ENCODE measurements at regions not wholly inside any gene's neighbourhood (a gene's known extent, or its start where the extent isn't known, plus 50 kb on each side); places are given as distances from the start of the nearest gene placed in this dataset.

DNA sequence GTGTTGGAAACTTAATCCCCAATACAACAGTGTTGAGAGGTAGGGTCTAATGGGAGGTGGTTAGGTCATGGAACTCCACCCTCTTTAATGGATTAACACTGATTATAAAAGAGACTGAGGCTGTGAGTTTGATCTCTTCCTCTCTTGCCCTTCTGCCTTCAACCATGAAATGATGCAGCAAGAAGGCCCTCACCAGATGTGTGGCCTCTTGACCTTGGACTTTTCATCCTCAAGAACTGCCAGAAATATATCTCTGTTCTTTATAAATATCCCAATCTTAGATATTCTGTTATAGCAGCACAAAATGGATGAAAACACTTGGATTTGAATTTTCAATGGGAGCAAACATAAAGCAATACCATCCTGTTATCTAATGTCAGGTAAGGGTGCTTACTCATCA is 67.6 kb downstream of the NMUR2 start:
- H3K9me3 Mint-ChIP-seq: peaks cover 7% of the 10 kb centered on the region
- TF ChIP-seq, protein P1, sequence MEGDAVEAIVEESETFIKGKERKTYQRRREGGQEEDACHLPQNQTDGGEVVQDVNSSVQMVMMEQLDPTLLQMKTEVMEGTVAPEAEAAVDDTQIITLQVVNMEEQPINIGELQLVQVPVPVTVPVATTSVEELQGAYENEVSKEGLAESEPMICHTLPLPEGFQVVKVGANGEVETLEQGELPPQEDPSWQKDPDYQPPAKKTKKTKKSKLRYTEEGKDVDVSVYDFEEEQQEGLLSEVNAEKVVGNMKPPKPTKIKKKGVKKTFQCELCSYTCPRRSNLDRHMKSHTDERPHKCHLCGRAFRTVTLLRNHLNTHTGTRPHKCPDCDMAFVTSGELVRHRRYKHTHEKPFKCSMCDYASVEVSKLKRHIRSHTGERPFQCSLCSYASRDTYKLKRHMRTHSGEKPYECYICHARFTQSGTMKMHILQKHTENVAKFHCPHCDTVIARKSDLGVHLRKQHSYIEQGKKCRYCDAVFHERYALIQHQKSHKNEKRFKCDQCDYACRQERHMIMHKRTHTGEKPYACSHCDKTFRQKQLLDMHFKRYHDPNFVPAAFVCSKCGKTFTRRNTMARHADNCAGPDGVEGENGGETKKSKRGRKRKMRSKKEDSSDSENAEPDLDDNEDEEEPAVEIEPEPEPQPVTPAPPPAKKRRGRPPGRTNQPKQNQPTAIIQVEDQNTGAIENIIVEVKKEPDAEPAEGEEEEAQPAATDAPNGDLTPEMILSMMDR (IDR thresholded peaks at IDR 0.05): no peak
- no peak overlapping the region for H3K4me3 Mint-ChIP-seq
- DNase-seq: no peak
- H3K36me3 Mint-ChIP-seq (ENCODE audit: low read depth): no peaks in the 10 kb centered on the region
- H3K27ac Mint-ChIP-seq: no peak overlapping the region
- H3K4me1 Mint-ChIP-seq: no peaks in the 10 kb centered on the region
- peaks cover 5% of the 10 kb centered on the region for H3K27me3 Mint-ChIP-seq (ENCODE audit: low read depth, poor library complexity)

DNA sequence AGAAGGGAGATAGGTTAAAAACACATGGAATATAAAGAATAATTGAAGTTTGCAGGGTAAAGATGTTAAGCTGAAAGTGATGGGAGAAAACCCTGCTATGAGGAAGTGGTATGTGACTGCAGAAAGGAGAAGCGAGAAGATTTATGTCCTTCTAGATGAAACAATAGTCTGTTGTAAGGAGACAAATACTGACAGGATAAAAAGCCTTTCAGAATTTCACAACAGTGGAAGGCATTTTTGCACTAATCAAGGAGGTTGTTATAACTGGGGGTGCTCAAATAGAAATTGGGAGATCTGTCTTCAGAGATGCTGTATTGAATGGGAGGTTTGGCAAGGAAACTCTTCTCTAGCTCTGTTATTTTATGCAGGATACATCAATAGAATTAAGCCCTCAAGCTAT is 69.6 kb downstream of the NMUR2 start:
- Mint-ChIP-seq H3K4me1 (no peaks in the 10 kb centered on the region), H3K4me3 (no peak overlapping the region), H3K27me3 (ENCODE audit: low read depth, poor library complexity) (peaks cover 5% of the 10 kb centered on the region), H3K36me3 (ENCODE audit: low read depth) (no peaks in the 10 kb centered on the region), H3K9me3 (peaks cover 7% of the 10 kb centered on the region), H3K27ac (no peak overlapping the region)
- TF ChIP-seq, protein P1 (IDR thresholded peaks at IDR 0.05): no peak
- DNase-seq: no peak

DNA sequence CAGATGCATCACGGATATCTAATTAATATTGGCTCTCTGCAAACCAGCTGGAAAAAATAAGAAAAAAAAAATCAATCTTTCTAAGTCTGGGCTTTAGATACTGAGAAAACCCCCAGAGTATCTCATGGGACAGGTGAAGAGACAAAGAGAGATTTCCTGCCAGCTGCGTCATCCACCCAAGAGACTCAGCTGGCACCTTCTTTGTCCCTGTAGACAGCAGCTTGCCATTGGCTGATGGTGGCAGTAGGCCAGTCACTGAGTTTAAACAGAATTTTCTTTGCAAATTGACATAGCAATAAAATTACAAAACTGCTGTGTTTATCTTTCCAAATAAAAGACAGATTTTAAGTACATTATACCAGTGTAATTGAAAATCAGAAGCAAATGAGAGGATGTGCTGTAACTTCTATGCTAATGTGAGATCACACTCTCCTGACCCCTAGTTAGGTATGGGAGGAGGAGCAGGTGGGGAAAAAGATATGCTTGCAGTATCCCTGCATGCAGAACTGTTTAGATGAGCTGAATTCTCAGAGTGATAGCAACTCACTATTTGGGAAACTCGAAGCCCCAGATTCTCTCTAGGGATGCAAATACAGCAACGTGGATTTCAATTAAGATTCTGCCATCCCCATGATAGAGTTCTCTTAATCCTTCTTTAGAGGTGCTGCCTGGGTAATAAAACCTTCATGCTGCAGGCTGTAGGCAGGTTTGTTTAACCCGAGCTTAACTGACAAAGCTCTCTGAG is 72.2 kb downstream of the NMUR2 start:
- no peaks in the 10 kb centered on the region for H3K36me3 Mint-ChIP-seq (ENCODE audit: low read depth)
- TF ChIP-seq, protein P1 (IDR thresholded peaks at IDR 0.05): no peak
- H3K9me3 Mint-ChIP-seq: no peaks in the 10 kb centered on the region
- H3K27me3 Mint-ChIP-seq (ENCODE audit: low read depth, poor library complexity): peaks cover 9% of the 10 kb centered on the region
- DNase-seq: no peak
- H3K27ac Mint-ChIP-seq: no peak overlapping the region
- no peak overlapping the region for H3K4me3 Mint-ChIP-seq
- no peaks in the 10 kb centered on the region for H3K4me1 Mint-ChIP-seq

DNA sequence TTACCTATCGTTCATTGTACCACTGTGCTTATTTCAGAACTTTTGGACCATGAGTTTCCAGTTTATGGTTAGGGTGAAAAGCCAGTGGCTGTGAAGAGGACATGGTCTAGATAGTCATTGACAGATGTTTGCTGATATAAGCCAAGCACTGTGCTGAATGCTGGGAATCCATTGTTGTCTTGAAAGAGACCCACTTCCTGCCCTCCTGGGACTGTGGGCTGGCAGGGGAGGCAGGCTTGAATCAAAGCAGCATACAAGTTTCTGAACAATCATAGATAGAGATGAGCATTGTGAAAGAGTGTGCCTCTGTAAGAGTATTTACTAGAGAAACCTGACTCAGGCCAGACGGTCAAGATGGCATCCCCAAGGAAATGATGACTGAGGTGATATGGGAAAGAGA is 73.4 kb downstream of the NMUR2 start:
- Mint-ChIP-seq H3K4me3 (no peak overlapping the region), H3K9me3 (peaks cover 4% of the 10 kb centered on the region), H3K27me3 (ENCODE audit: low read depth, poor library complexity) (peaks cover 4% of the 10 kb centered on the region), H3K27ac (no peak overlapping the region), H3K36me3 (ENCODE audit: low read depth) (no peaks in the 10 kb centered on the region), H3K4me1 (no peaks in the 10 kb centered on the region)
- DNase-seq: no peak
- TF ChIP-seq, protein P1 (IDR thresholded peaks at IDR 0.05): no peak

DNA sequence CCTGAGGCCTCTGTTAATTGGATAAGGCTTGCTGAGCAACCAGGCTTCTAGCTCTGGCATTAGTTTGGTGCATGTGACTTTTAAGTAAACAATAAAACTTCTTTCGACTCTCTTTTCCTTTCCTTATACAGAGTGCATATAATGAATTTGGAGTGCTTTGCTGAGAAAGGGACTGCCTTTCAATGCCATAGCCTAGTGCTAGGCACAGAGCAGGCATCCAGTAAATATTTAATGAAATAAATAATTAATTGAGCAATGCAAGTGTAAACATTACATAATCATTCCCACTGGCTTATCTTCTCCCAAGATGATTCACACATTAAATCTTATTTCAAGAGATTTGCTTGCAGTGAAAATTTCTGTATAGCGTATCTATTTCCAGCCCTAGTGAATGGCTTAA is 74.1 kb downstream of the NMUR2 start:
- Mint-ChIP-seq H3K27me3 (ENCODE audit: low read depth, poor library complexity) (peaks cover 4% of the 10 kb centered on the region), H3K36me3 (ENCODE audit: low read depth) (no peaks in the 10 kb centered on the region), H3K27ac (no peak overlapping the region)

More for the DNA sequence above, 74.1 kb downstream of the NMUR2 start:
- DNase-seq: no peak
- no peaks in the 10 kb centered on the region for H3K4me1 Mint-ChIP-seq
- H3K4me3 Mint-ChIP-seq: no peak overlapping the region
- TF ChIP-seq, protein P1 (IDR thresholded peaks at IDR 0.05): no peak
- peaks cover 11% of the 10 kb centered on the region for H3K9me3 Mint-ChIP-seq
